ENCODE measurements at regions not wholly inside any gene's neighbourhood (a gene's known extent, or its start where the extent isn't known, plus 50 kb on each side); places are given as distances from the start of the nearest gene placed in this dataset.

GRCh38 chr5:68433923-68434879 is 218.6 kb downstream of the PIK3R1 start:
- no peak for DNase-seq

- no peak for DNase-seq
Observed at GRCh38 chr5:68435611-68436010, 220.1 kb downstream of the PIK3R1 start.

- DNase-seq = no peak
Observed at GRCh38 chr5:68436686-68437520, 221.3 kb downstream of the PIK3R1 start.

GRCh38 chr5:68438876-68439275 is 223.3 kb downstream of the PIK3R1 start:
- no peak for DNase-seq

GRCh38 chr5:68440245-68440644 is 224.7 kb downstream of the PIK3R1 start:
- no peak for DNase-seq

GRCh38 chr5:68440651-68441050 is 225.1 kb downstream of the PIK3R1 start:
- no peak for DNase-seq

- DNase-seq = no peak
Observed at GRCh38 chr5:68441309-68442073, 225.9 kb downstream of the PIK3R1 start.

GRCh38 chr5:68443091-68443490 is 227.5 kb downstream of the PIK3R1 start:
- no peak for DNase-seq

GRCh38 chr5:68444048-68444447 is 228.5 kb downstream of the PIK3R1 start:
- DNase-seq = no peak

- DNase-seq = no peak
Observed at GRCh38 chr5:68444833-68445232, 229.3 kb downstream of the PIK3R1 start.

- DNase-seq = no peak
Observed at GRCh38 chr5:68445257-68446069, 229.9 kb downstream of the PIK3R1 start.

GRCh38 chr5:68446070-68446357 is 230.5 kb downstream of the PIK3R1 start:
- DNase-seq = no peak

GRCh38 chr5:68446487-68446894 is 230.9 kb downstream of the PIK3R1 start:
- DNase-seq = no peak

- no peak for DNase-seq
Observed at GRCh38 chr5:68447136-68447929, 231.8 kb downstream of the PIK3R1 start.

GRCh38 chr5:68449380-68449779 is 233.8 kb downstream of the PIK3R1 start:
- DNase-seq = no peak

- DNase-seq = no peak
Observed at GRCh38 chr5:68450245-68450852, 234.8 kb downstream of the PIK3R1 start.

GRCh38 chr5:68452286-68452685 is 236.7 kb downstream of the PIK3R1 start:
- no peak for DNase-seq

GRCh38 chr5:68454172-68454571 is 238.6 kb downstream of the PIK3R1 start:
- no peak for DNase-seq

GRCh38 chr5:68454766-68455165 is 239.2 kb downstream of the PIK3R1 start:
- no peak for DNase-seq

GRCh38 chr5:68455216-68455615 is 239.7 kb downstream of the PIK3R1 start:
- DNase-seq = no peak

GRCh38 chr5:68456756-68457217 is 241.2 kb downstream of the PIK3R1 start:
- no peak for DNase-seq

Data from DMS 273 treated with DMSO at 0.1 percent for 48 hours (cell line).